ENCODE measurements at regions not wholly inside any gene's neighbourhood (a gene's known extent, or its start where the extent isn't known, plus 50 kb on each side); places are given as distances from the start of the nearest gene placed in this dataset.

DNA sequence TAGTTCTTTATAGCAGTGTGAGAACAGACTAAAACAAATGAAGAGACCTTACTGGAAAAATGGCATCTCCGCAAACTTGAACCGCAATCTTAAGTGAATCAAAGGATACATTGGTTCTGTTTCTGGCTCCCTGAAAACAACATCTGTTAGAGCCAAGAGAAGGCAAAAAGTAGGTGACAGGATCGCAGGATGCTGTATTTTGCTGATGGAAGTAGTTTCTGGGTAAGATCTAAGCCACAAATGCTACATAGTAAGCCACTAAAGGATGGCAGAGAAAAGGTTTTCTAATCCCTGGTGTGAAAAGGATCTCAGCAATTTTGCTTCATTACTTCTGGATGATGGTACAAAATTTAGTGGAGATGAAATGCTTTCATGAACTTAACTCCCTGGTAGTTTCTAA is 63.3 kb upstream of the HTR4 start:
- no peak overlapping the region for H4K91ac ChIP-seq (ENCODE audit: insufficient read length, low read depth, low read length)
- no peak overlapping the region for H2BK120ac ChIP-seq (ENCODE audit: low read depth, low read length, poor library complexity, severe bottlenecking)
- H3K4me3 Mint-ChIP-seq: no peak overlapping the region
- H3K23me2 ChIP-seq (ENCODE audit: insufficient read length, low read depth, low read length, poor library complexity, severe bottlenecking): no peaks in the 10 kb centered on the region
- peaks cover 18 to 20% of the 10 kb centered on the region in 2 experiments for H3K4me1 Mint-ChIP-seq
- no peaks in the 10 kb centered on the region for H3K36me3 Mint-ChIP-seq (ENCODE audit: insufficient read depth in 1 of 3, low read depth in 3 of 3)
- no peak overlapping the region for H2BK12ac ChIP-seq (ENCODE audit: insufficient read length, low read depth, low read length)
- TF ChIP-seq, protein P1, sequence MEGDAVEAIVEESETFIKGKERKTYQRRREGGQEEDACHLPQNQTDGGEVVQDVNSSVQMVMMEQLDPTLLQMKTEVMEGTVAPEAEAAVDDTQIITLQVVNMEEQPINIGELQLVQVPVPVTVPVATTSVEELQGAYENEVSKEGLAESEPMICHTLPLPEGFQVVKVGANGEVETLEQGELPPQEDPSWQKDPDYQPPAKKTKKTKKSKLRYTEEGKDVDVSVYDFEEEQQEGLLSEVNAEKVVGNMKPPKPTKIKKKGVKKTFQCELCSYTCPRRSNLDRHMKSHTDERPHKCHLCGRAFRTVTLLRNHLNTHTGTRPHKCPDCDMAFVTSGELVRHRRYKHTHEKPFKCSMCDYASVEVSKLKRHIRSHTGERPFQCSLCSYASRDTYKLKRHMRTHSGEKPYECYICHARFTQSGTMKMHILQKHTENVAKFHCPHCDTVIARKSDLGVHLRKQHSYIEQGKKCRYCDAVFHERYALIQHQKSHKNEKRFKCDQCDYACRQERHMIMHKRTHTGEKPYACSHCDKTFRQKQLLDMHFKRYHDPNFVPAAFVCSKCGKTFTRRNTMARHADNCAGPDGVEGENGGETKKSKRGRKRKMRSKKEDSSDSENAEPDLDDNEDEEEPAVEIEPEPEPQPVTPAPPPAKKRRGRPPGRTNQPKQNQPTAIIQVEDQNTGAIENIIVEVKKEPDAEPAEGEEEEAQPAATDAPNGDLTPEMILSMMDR (conservative IDR thresholded peaks at IDR 0.05): no peak
- no peaks in the 10 kb centered on the region for H3K27me3 ChIP-seq (ENCODE audit: insufficient read depth, low read length)
- peak overlapping the region; percentile 9 for H3K23ac ChIP-seq (ENCODE audit: insufficient read length, low read depth, low read length)
- no peak overlapping the region for H3K4me2 ChIP-seq (ENCODE audit: insufficient read depth, insufficient read length, low read length)
- no peak overlapping the region for H2BK15ac ChIP-seq (ENCODE audit: low read depth, low read length)
- DNase-seq: no peak
- H3K79me2 ChIP-seq (ENCODE audit: insufficient read depth, low read length): no peaks in the 10 kb centered on the region
- no peak overlapping the region for H3K56ac ChIP-seq (ENCODE audit: insufficient read length, low read depth, low read length)
- H3K27me3 Mint-ChIP-seq (ENCODE audit: low read depth): peaks cover 17% of the 10 kb centered on the region
- no peaks in the 10 kb centered on the region for H3K4me1 ChIP-seq (ENCODE audit: insufficient read depth, low read length)
- H4K5ac ChIP-seq (ENCODE audit: insufficient read length, low read depth, low read length): no peak overlapping the region
- H3K4ac ChIP-seq (ENCODE audit: low read depth, low read length): no peak overlapping the region
- no CpG with 5 or more reads among the region's 3 CpGs for WGBS (ENCODE audit: extremely low coverage, insufficient read length, low lambda C conversion rate)
- H3K9me3 ChIP-seq (ENCODE audit: control insufficient read depth, low read depth, low read length): no peaks in the 10 kb centered on the region
- H4K20me1 ChIP-seq (ENCODE audit: control insufficient read depth, insufficient read depth, insufficient read length): no peaks in the 10 kb centered on the region
- no peaks in the 10 kb centered on the region for H3K79me1 ChIP-seq (ENCODE audit: insufficient read depth, low read depth, low read length, poor library complexity, severe bottlenecking)
- no peak overlapping the region for H2AFZ ChIP-seq (ENCODE audit: low read length)
- no peak overlapping the region for H4K8ac ChIP-seq (replicated peaks; ENCODE audit: insufficient read length, low read depth, low read length)
- H2BK5ac ChIP-seq (ENCODE audit: insufficient read length, low read length): no peak overlapping the region
- H3K18ac ChIP-seq (ENCODE audit: insufficient read length, low read depth, low read length): no peak overlapping the region
- H3K9me3 Mint-ChIP-seq: no peaks in the 10 kb centered on the region; a peak in 1 of 5 replicates
- H3K14ac ChIP-seq (ENCODE audit: insufficient read depth, low read length): no peak overlapping the region
- H3T11ph ChIP-seq (ENCODE audit: low read length): no peak overlapping the region
- H3K27ac Mint-ChIP-seq: no peak overlapping the region
- H2BK20ac ChIP-seq (ENCODE audit: low read depth, low read length, poor library complexity, severe bottlenecking): no peak overlapping the region
- no peak overlapping the region for H2AK5ac ChIP-seq (ENCODE audit: insufficient read length, low read length)
- H3K9ac ChIP-seq (ENCODE audit: extremely low read depth, insufficient read length, low read length): no peak overlapping the region
- H3K27ac ChIP-seq (ENCODE audit: insufficient read length, low read depth, low read length): no peak overlapping the region

All from H9 (cell line).